ENCODE measurements at regions not wholly inside any gene's neighbourhood (a gene's known extent, or its start where the extent isn't known, plus 50 kb on each side); places are given as distances from the start of the nearest gene placed in this dataset.

- no peak overlapping the region for H3K4me3 ChIP-seq (ENCODE audit: low read depth, low read length)
- no peak for TF ChIP-seq CTCF (IDR thresholded peaks at IDR 0.05; ENCODE audit: insufficient read depth, low read depth, low read length, missing control alignments)
- DNase-seq (ENCODE audit: low read depth) = no peak
These were observed 52.1 kb downstream of the GSC start for GRCh38 chr14:94717808-94718207.

- H3K4me3 ChIP-seq (ENCODE audit: low read depth, low read length) = no peak overlapping the region
- DNase-seq (ENCODE audit: low read depth) = no peak
- TF ChIP-seq CTCF (IDR thresholded peaks at IDR 0.05; ENCODE audit: insufficient read depth, low read depth, low read length, missing control alignments) = no peak
These were observed 52.9 kb downstream of the GSC start for GRCh38 chr14:94716976-94717375.

- no peak overlapping the region for H3K4me3 ChIP-seq (ENCODE audit: low read depth, low read length)
- no peak for TF ChIP-seq CTCF (IDR thresholded peaks at IDR 0.05; ENCODE audit: insufficient read depth, low read depth, low read length, missing control alignments)
- no peak for DNase-seq (ENCODE audit: low read depth)
These were observed 56.8 kb downstream of the GSC start for GRCh38 chr14:94713115-94713514.

GRCh38 chr14:94710731-94711130 is 59.2 kb downstream of the GSC start:
- TF ChIP-seq CTCF (IDR thresholded peaks at IDR 0.05; ENCODE audit: insufficient read depth, low read depth, low read length, missing control alignments) = no peak
- DNase-seq (ENCODE audit: low read depth) = no peak
- no peak overlapping the region for H3K4me3 ChIP-seq (ENCODE audit: low read depth, low read length)

- no peak for DNase-seq (ENCODE audit: low read depth)
- no peak for TF ChIP-seq CTCF (IDR thresholded peaks at IDR 0.05; ENCODE audit: insufficient read depth, low read depth, low read length, missing control alignments)
- no peak overlapping the region for H3K4me3 ChIP-seq (ENCODE audit: low read depth, low read length)
These were observed 62.4 kb downstream of the GSC start for GRCh38 chr14:94707494-94707893.

- no peak for TF ChIP-seq CTCF (IDR thresholded peaks at IDR 0.05; ENCODE audit: insufficient read depth, low read depth, low read length, missing control alignments)
- DNase-seq (ENCODE audit: low read depth) = no peak
- H3K4me3 ChIP-seq (ENCODE audit: low read depth, low read length) = no peak overlapping the region
These were observed 63.8 kb downstream of the GSC start for GRCh38 chr14:94706133-94706532.

- DNase-seq (ENCODE audit: low read depth) = no peak
- no peak for TF ChIP-seq CTCF (IDR thresholded peaks at IDR 0.05; ENCODE audit: insufficient read depth, low read depth, low read length, missing control alignments)
These were observed 67.3 kb downstream of the GSC start for GRCh38 chr14:94702629-94703028.

More at GRCh38 chr14:94702629-94703028, 67.3 kb downstream of the GSC start:
- no peak overlapping the region for H3K4me3 ChIP-seq (ENCODE audit: low read depth, low read length)

Measured in GM12865 (cell line).